ENCODE measurements at regions not wholly inside any gene's neighbourhood (a gene's known extent, or its start where the extent isn't known, plus 50 kb on each side); places are given as distances from the start of the nearest gene placed in this dataset.

- DNase-seq, result no peak
These were observed 113.8 kb upstream of the ARMC2 start for GRCh38 chr6:108734271-108734922.

GRCh38 chr6:108735310-108736001, 112.8 kb upstream of the ARMC2 start:
- no peak for DNase-seq

DNA sequence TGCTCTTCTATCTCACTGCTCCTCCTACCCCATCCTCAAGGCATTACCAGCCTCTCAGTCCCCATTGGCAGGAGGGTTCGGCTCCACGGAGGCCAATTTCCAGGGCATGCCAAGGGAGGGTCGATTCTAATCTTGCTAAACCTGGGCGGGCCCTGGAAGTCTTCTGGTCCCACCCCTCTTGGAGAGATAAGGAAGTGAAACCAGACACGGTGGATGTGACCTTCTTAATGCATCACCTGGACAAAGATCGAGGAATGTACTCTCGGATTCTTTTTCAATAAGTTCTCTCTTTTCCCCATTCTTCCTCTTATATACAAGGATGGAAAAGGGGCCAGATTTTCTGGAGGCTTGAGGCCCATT, 112.2 kb upstream of the ARMC2 start:
- no peak for DNase-seq

GRCh38 chr6:108736832-108737231, 111.4 kb upstream of the ARMC2 start:
- DNase-seq, result no peak

DNA sequence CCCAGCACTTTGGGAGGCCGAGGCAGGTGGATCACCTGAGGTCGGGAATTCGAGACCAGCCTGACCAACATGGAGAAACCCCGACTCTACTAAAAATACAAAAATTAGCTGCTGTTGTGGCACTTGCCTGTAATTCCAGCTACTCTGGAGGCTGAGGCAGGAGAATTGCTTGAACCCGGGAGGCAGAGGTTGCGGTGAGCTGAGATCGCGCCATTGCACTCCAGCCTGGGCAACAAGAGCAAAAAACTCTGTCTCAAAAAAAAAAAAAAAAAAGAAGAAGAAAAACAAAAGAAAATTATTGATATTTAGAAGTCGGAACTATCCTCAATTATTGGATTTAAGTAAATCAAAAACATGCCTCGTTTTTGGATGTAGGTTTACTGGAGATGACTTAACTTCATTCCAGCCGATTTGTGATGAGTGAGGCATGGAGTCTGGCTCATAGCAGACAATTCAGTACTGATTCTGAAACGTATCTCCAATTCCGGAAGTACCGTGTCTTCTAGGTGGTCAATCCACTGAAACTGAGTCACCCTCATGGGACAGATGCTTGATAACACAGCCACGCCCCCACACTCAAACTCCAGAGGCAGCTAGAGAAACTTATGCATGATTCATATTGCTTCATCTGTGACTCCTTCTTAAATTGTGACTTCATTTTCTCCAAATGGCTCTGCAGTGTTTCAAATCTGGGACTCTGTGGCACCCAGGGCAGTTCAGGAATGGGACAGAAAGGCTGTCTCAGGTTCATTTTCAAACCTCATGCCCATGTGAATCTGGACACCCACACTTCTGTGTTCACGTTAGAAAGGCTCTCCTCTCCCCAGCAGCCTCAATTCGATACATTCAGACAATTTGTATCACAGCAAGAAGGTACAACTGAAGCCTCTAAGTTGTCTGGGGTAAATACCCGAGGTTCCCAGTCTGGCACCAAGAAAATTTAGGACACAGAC, 110.4 kb upstream of the ARMC2 start:
- DNase-seq, result no peak

DNA sequence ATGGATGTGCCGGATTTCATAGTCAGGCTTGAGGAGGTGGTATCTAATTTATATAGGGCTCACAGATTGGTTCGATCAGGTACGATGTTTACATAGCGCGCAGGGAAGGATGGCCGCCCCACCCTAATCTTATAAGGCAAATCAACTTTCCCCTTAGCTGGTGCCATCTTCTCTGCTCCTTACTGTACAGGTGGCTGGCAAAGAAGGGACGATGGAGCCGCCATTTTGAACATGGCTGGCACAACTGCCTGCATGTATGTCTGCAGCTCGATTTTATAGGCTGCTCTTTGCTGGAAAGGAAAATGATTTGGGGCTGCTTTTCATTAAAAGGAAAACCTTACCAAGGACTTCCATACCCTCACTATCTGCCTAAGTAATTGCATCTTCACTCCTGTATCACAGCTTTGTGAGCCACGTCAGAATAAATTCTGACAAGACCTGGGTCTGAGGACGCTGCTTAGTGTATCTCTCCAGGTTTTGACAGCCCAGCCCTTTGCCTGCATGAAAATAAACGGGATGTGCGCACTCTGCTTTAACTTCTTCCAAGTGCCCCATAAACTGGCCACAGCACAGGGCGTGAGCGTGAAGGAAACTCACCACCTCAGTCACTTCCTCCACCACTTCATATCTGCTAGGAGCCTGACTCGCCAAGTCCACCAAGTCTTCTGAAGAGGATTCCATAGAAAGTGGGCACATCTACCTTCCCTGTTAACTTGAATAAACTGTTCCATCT, 109.4 kb upstream of the ARMC2 start:
- no peak for DNase-seq

- DNase-seq, result no peak
These were observed 108.5 kb upstream of the ARMC2 start for GRCh38 chr6:108739496-108740330.

- no peak for DNase-seq
These were observed 106.8 kb upstream of the ARMC2 start for GRCh38 chr6:108741331-108741989.

GRCh38 chr6:108742041-108742440, 106.2 kb upstream of the ARMC2 start:
- DNase-seq, result no peak

DNA sequence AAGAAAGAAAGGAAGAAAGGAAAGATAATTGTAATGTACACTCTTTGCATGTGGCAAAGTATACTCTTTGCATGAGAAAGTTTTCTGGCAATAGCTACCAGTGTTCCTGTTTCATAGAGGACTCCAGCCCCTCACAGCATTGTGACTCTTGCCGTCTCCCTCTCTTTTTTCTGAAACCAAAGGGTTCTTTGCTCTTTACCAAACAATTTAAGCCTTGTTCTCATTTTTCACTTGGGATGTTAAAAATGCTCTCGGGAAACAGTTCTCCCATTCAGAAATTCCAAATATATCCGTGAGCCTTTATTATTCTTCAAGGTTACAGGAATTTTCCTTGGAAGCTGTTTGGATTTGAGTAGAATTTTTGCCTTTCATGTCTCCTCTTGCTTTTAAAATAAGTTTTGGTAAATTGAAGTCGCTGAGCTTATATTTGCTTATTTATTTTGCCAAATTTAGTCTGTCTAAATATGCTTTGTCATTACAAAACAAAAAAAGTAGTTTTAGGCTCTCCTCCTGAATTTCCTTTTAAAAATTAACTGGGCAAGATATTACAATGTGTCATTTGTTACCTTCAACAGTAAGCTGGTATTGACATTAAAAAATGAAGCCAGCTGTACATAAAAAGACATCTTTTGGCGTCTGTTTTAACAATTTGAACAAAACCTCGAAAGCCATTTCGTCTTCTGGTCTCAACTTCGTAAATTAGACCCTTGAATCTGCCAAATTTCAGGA, 103.8 kb upstream of the ARMC2 start:
- no peak for DNase-seq

GRCh38 chr6:108744996-108745395, 103.2 kb upstream of the ARMC2 start:
- DNase-seq, result no peak

- no peak for DNase-seq
These were observed 102.4 kb upstream of the ARMC2 start for GRCh38 chr6:108745664-108746336.

DNA sequence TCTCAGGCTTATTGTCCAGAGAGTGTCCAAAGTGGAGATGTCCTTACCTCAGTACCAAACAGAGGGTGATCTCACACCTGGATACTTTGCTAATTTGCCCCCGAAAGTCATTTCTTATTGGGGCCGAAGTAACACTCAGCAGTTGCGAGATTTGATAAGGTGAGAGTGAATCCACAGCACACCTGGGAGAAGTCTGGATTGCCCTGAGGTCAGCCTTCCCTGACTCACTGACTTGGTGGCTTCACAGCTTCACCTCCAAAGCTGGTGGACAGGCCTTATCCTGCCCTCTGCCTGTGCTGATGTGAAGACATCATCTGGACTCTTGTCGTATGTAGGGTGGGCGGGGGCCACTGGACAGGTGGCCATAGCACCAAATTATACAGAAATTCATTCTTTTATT, 101.9 kb upstream of the ARMC2 start:
- no peak for DNase-seq

DNA sequence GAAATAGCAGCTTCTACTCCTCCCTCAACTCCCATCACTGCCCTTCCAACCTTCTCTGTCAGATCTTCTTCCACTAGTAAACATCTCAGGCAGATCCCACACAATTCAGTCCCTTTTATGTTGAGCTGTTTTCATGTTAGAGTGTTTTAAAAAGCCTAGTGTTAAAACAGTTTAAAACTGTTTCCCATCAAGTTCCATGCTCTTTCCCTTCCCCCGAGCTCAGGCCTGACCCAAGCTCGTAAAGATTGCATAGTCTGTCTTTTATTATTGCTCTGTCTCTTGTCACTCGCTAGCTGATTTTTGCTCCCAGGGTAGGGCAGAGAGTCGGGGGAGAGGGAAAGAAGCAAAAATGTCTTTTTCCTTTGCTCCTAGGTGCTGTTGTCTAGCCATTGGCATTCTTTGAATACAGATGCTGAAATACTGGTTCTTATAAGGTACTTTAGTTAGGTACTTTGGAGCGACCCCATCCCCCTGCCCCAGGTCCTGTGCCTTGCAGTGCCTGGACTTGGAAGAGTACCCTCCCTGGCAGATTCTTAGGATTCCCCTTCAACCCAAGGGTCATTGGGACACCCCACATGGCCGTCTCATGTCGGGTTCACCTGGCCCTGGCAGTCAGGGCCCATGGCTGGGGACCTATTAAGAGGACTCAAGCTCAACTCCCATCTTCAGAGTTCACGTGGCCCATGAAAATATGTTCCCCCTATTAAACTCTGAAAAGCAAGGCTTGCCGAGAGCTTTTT, 101.2 kb upstream of the ARMC2 start:
- DNase-seq, result no peak

DNA sequence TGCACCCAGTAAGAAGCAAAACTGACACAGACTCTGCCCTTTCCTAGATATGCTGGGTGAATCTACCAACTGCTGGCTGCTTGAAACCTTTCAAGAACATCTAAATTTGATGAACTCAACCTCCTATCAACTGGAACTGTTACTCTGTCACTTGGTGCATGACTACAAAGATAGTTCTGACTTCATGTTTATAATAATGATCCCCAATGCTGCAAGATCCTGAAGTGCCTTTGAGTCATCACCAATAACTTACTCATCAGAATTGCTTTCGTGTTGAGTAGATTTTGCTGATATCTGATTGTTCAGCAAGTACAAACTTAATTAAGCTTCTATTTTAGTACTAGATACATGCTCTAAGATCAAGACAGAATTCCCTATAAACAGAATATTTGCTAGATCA, 100.2 kb upstream of the ARMC2 start:
- DNase-seq, result no peak

GRCh38 chr6:108748959-108749358, 99.3 kb upstream of the ARMC2 start:
- DNase-seq, result no peak

DNA sequence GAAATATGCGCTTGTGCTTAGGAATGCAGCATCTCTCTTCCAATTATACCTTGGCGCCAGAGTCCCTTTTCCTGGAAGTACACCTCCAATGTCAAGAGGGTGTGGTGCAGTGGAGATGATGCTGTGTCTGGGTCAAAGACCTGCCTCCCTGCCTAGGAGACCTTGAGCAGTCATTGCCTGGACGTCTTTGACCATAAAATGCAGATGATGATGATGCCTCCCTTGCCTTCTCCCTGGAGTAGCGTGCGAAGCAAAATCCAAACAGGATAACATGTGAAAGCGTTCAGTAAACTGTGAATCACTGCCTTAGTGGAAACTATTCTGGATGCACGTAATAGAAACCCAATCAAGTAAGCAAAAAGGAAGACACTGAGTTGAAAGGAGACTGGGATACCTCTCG, 97.4 kb upstream of the ARMC2 start:
- no peak for DNase-seq

DNA sequence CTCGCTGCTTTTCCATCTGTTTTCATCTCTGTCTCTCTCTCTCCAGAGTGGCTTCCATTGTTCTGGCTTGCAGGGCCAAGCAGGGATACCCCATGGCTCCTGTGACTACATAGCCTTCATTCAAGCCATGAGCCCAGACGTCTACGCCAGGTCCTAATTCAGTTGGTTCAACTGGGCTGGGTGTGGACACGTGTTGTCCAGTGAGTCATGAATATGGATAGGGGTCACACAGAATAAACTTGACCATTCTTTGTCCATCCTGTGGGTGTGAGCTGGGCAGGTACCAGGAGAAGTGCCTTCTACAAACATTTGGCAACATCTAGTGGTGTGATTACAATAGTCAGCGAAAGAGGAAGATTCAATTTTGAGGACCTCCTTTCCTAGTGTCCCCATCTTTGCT, 96.9 kb upstream of the ARMC2 start:
- DNase-seq, result no peak

Measured in SHP77 (cell line).